ENCODE measurements at regions not wholly inside any gene's neighbourhood (a gene's known extent, or its start where the extent isn't known, plus 50 kb on each side); places are given as distances from the start of the nearest gene placed in this dataset.

DNA sequence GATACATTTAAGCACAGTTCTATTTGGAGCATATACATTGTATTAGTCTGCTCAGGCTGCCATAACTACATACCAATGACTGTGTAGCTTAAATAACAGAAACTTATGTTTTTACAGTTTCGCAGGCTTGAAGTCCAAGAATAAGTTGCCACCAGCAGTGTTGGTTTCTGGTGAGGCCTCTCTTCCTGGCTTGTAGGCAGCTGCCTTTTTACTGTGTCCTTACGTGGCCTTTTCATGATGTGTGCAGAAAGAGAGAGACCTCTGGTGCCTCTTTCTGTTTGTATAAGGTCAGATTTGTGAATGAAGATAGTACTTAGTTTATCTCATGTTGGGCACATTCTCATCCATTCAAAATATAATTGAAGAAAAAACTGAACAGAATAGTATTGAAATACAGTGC, 636.6 kb downstream of the FLRT2 start:
- no peak for TF ChIP-seq POLR2A (IDR thresholded peaks at IDR 0.05)
- TF ChIP-seq, protein P1, sequence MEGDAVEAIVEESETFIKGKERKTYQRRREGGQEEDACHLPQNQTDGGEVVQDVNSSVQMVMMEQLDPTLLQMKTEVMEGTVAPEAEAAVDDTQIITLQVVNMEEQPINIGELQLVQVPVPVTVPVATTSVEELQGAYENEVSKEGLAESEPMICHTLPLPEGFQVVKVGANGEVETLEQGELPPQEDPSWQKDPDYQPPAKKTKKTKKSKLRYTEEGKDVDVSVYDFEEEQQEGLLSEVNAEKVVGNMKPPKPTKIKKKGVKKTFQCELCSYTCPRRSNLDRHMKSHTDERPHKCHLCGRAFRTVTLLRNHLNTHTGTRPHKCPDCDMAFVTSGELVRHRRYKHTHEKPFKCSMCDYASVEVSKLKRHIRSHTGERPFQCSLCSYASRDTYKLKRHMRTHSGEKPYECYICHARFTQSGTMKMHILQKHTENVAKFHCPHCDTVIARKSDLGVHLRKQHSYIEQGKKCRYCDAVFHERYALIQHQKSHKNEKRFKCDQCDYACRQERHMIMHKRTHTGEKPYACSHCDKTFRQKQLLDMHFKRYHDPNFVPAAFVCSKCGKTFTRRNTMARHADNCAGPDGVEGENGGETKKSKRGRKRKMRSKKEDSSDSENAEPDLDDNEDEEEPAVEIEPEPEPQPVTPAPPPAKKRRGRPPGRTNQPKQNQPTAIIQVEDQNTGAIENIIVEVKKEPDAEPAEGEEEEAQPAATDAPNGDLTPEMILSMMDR (IDR thresholded peaks at IDR 0.05) = no peak

All from body of pancreas (tissue), 4 donors.